ENCODE measurements at regions not wholly inside any gene's neighbourhood (a gene's known extent, or its start where the extent isn't known, plus 50 kb on each side); places are given as distances from the start of the nearest gene placed in this dataset.

DNA sequence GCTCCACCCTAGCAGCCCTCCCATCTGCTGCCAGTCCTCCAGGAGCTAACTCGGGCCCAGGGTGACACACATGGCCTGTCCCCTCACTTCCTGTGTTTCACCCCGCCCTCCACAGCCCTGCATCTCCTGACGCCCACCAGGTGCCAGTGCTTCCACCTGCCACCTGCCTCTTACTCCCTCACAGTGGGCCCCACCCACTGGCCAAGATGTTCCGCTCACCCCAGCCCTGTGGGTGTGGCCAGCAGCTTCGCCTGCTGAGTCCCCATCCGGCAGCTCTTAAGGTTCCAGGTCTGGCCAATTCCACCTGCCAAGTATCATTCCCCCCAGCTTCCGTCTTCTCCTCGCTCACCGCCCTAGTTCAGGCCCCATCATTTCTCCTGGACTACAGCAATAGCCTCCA lies 184.1 kb downstream of the MBOAT1 start:
- no peak overlapping the region for H3K4me2 ChIP-seq (ENCODE audit: insufficient read depth in 1 of 2, low read depth in 2 of 2, low read length in 2 of 2)
- no peak overlapping the region for H2BK120ac ChIP-seq (replicated peaks; ENCODE audit: low read depth, low read length)
- CTCF ChIA-PET (ENCODE audit: partially characterized antibody), result no interaction called here
- H4K5ac ChIP-seq (ENCODE audit: insufficient read length, low read depth, low read length), result no peak overlapping the region
- H3K9me3 ChIP-seq (ENCODE audit: insufficient read depth in 2 of 2, low read depth in 1 of 2, low read length in 1 of 2), result peaks cover 0 to 3% of the 10 kb centered on the region in 2 experiments; a peak in 1 of 4 replicates
- no peak overlapping the region for H2AK5ac ChIP-seq (ENCODE audit: low read depth, low read length)
- H3K4ac ChIP-seq (replicated peaks; ENCODE audit: insufficient read length, low read depth, low read length), result no peak overlapping the region
- no peak for TF ChIP-seq YY1 (IDR thresholded peaks at IDR 0.05; ENCODE audit: low read depth, low read length)
- TF ChIP-seq, protein P1, sequence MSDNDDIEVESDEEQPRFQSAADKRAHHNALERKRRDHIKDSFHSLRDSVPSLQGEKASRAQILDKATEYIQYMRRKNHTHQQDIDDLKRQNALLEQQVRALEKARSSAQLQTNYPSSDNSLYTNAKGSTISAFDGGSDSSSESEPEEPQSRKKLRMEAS (IDR thresholded peaks at IDR 0.05), result 0 out of 2 replicates have a peak, but pooled peaks have one; percentile 29
- TF ChIP-seq, protein P2, sequence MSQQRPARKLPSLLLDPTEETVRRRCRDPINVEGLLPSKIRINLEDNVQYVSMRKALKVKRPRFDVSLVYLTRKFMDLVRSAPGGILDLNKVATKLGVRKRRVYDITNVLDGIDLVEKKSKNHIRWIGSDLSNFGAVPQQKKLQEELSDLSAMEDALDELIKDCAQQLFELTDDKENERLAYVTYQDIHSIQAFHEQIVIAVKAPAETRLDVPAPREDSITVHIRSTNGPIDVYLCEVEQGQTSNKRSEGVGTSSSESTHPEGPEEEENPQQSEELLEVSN (IDR thresholded peaks at IDR 0.05), result 0 out of 2 replicates have a peak, but pooled peaks have one; percentile 19
- H2BK5ac ChIP-seq (ENCODE audit: low read depth, low read length), result no peak overlapping the region
- H4K20me1 ChIP-seq (replicated peaks in 1 of 2; ENCODE audit: control insufficient read depth in 1 of 2, insufficient read depth in 2 of 2, low read length in 2 of 2), result no peaks in the 10 kb centered on the region
- no peaks in the 10 kb centered on the region; the same call in 1 of the 2 replicates for H3K23me2 ChIP-seq (ENCODE audit: low read depth, low read length)
- H2BK12ac ChIP-seq (ENCODE audit: low read depth, low read length), result no peak overlapping the region
- DNase-seq (ENCODE audit: low read depth in 1 of 2, low spot score in 2 of 2), result no peak
- no peaks in the 10 kb centered on the region for H3K27me3 ChIP-seq (replicated peaks in 1 of 4; ENCODE audit: control insufficient read depth in 3 of 4, extremely low read depth in 1 of 4, insufficient read depth in 3 of 4, low read length in 3 of 4)
- no peak overlapping the region for H2BK20ac ChIP-seq (ENCODE audit: low read length)
- H2BK15ac ChIP-seq (ENCODE audit: low read length), result no peak overlapping the region
- no peak overlapping the region for H3K18ac ChIP-seq (ENCODE audit: extremely low read depth, low read length)
- POLR2A ChIA-PET (ENCODE audit: partially characterized antibody), result no interaction called here
- WGBS, 2 experiments (ENCODE audit: extremely low coverage in 1 of 2, insufficient coverage in 1 of 2, insufficient read length in 1 of 2, insufficient replicate concordance in 2 of 2, low coverage in 1 of 2, low lambda C conversion rate in 2 of 2, missing lambda C conversion rate in 1 of 2), result 71% methylated on average over 9 of the region's 9 CpGs; no CpG with 5 or more reads in 1 of the 2 experiments
- H3K4me3 ChIP-seq (ENCODE audit: extremely low read depth in 1 of 4, insufficient read depth in 2 of 4, low read depth in 3 of 4, low read length in 4 of 4), result no peak overlapping the region
- no peak overlapping the region for H3K9ac ChIP-seq (replicated peaks in 1 of 4; ENCODE audit: extremely low read depth in 1 of 4, low read depth in 3 of 4, low read length in 3 of 4)
- H3K4me1 ChIP-seq (replicated peaks in 1 of 4; ENCODE audit: control insufficient read depth in 3 of 4, insufficient read depth in 4 of 4, low read length in 3 of 4), result peaks cover 0 to 4% (median 0%) of the 10 kb centered on the region in 4 experiments; a peak in 2 of 7 replicates
- no peak overlapping the region for H4K91ac ChIP-seq (replicated peaks; ENCODE audit: insufficient read length, low read length)
- H3K36me3 ChIP-seq (ENCODE audit: control insufficient read depth in 2 of 4, insufficient read depth in 4 of 4, low read length in 3 of 4), result no peaks in the 10 kb centered on the region
- H3K79me2 ChIP-seq (ENCODE audit: control insufficient read depth in 1 of 2, insufficient read depth in 2 of 2, low read length in 2 of 2), result no peaks in the 10 kb centered on the region
- H4K8ac ChIP-seq (ENCODE audit: extremely low read depth, insufficient read depth, low read length), result no peak overlapping the region
- H3K27ac ChIP-seq (ENCODE audit: low read depth, low read length), result no peak overlapping the region
- H3K23ac ChIP-seq (ENCODE audit: insufficient read length), result no peak overlapping the region
- H3K14ac ChIP-seq (ENCODE audit: insufficient read length), result no peak overlapping the region
- no peak for FAIRE-seq
- no peak overlapping the region for H2AFZ ChIP-seq (ENCODE audit: low read length)
- no peak overlapping the region for H3K56ac ChIP-seq (replicated peaks; ENCODE audit: insufficient read length, low read depth, low read length)
- no peaks in the 10 kb centered on the region for H3K79me1 ChIP-seq (ENCODE audit: low read depth, low read length)

Data from H1 (cell line).